CD4-positive, alpha-beta memory T cell (primary cell): ENCODE measurements at regions not wholly inside any gene's neighbourhood (a gene's known extent, or its start where the extent isn't known, plus 50 kb on each side); places are given as distances from the start of the nearest gene placed in this dataset.

Source experiments
- CTCF ChIA-PET: fragments of 350-600 bp; sonication (Branson Sonifier 250); formaldehyde crosslinking; loops from one replicate; lab custom pipeline; 2021; ENCODE audit warnings: inconsistent platforms; ENCODE audit not compliant: partially characterized antibody; lab: Charles Lee
- POLR2A ChIA-PET: fragments of 350-600 bp; sonication (Branson Sonifier 250); formaldehyde crosslinking; loops from one replicate; lab custom pipeline; 2021; ENCODE audit not compliant: partially characterized antibody; lab: Charles Lee
- DNase-seq, 5 donors: peaks; one replicate each; pipeline versions ENCODE4 v3.0.0 to v3.0.0-alpha.2; 2020 to 2022; ENCODE audit warnings: mixed read lengths in 1 of 5
- H3K27ac ChIP-seq: one replicate; pipeline ENCODE4 v1.7.0; 2013; ENCODE audit warnings: low read depth, low read length
- H3K27me3 ChIP-seq: 2 replicates; pipeline ENCODE4 v1.7.0; 2013; ENCODE audit warnings: mild to moderate bottlenecking, low read length, moderate library complexity; ENCODE audit not compliant: insufficient read depth
- H3K36me3 ChIP-seq: 2 replicates; pipeline ENCODE4 v1.7.0; 2013; ENCODE audit warnings: mild to moderate bottlenecking, low read length, moderate library complexity; ENCODE audit not compliant: insufficient read depth
- H3K4me1 ChIP-seq: 2 replicates; pipeline ENCODE4 v1.7.0; 2013; ENCODE audit warnings: mild to moderate bottlenecking, low read length, moderate library complexity; ENCODE audit not compliant: insufficient read depth
- H3K4me3 ChIP-seq, 2 donors: one replicate each; pipeline ENCODE4 v1.7.0; 2013; ENCODE audit warnings: low read length in 2 of 2, mild to moderate bottlenecking in 1 of 2
- H3K9me3 ChIP-seq, 2 donors: one replicate each; pipeline ENCODE4 v1.7.0; 2013; ENCODE audit warnings: low read length in 2 of 2, control low read depth in 1 of 2; ENCODE audit not compliant: control insufficient read depth in 1 of 2
- H3K27ac Mint-ChIP-seq, 7 donors: one replicate each; pipeline ENCODE4 v1.8.0; 2020 to 2021; ENCODE audit warnings: mixed read lengths in 7 of 7, mild to moderate bottlenecking in 6 of 7, inconsistent platforms in 3 of 7, moderate library complexity in 3 of 7
- H3K27me3 Mint-ChIP-seq, 2 donors: one replicate each; pipeline ENCODE4 v1.8.0; 2020 to 2021; ENCODE audit warnings: mixed read lengths in 2 of 2
- H3K36me3 Mint-ChIP-seq, 2 donors: one replicate each; pipeline ENCODE4 v1.8.0; 2020 to 2021; ENCODE audit warnings: mixed read lengths in 2 of 2, inconsistent platforms in 1 of 2, mild to moderate bottlenecking in 1 of 2
- H3K4me1 Mint-ChIP-seq, 4 donors: one replicate each; pipeline ENCODE4 v1.8.0; 2020 to 2021; ENCODE audit warnings: mixed read lengths in 4 of 4, mild to moderate bottlenecking in 1 of 4
- H3K4me3 Mint-ChIP-seq, 8 donors: one replicate each; pipeline ENCODE4 v1.8.0; 2020 to 2021; ENCODE audit warnings: mixed read lengths in 8 of 8, mild to moderate bottlenecking in 7 of 8, moderate library complexity in 6 of 8, inconsistent platforms in 3 of 8
- H3K9me3 Mint-ChIP-seq, 8 donors: one replicate each; pipeline ENCODE4 v1.8.0; 2020 to 2021; ENCODE audit warnings: mixed read lengths in 8 of 8, mild to moderate bottlenecking in 5 of 8, inconsistent platforms in 3 of 8, moderate library complexity in 1 of 8
- intact Hi-C: fragments of 100-400 bp; cut with micrococcal nuclease; formaldehyde crosslinking; loops from one replicate; pipeline ENCODE4 v1.15.1; 2023

DNA sequence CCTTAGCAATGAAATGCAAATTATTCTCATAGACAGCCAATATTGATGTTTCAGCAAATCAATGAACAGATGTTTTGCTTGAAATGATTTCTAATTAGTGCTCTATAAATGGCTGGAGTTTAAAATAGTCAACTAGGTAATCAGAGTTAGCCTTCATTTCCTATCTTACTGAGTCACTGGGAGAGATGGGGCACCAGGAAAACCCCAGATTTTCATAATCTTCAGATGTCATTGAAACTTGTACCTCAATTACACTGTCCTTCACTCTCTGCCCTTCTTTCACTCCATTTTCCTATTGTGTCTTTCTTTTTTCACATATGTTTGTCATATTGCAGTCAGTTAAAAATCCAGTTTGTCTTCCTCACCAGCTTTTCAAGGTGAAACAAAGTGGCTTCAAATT, 92.7 kb downstream of the C12orf75 start:
- H3K27me3 Mint-ChIP-seq = peaks cover 2 to 3% of the 10 kb centered on the region in 2 donors
- CTCF ChIA-PET = interaction anchor here (0.9 kb wide), 1 partner anchor 713 kb away, joined by 4 read pairs; no protein-coding TSS in a partner anchor
- intact Hi-C loops = no loop called here

DNA sequence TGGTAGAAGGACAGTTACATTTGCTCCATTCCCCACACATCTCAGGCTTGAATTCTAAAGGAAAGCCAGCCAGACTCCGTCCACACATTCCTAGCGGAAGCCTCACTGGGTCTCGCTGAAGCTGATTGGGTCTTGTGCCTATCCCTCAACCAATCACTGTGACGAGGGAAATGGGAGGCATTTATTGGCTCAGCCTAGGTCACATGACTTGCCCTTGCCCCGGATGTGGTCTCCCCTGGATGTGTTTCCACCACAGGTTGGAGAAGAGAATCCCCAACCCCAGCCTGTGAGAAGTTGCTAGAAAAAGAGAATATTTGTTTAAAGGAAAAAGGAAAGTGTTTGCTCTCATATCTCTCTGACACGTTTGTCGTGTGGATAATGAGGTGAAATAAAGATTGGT, 93.4 kb downstream of the C12orf75 start:
- Histone ChIP-seq H3K9me3 (no peaks in the 10 kb centered on the region), H3K27me3 (no peaks in the 10 kb centered on the region), H3K4me1 (no peaks in the 10 kb centered on the region), H3K4me3 (no peak overlapping the region), H3K36me3 (no peaks in the 10 kb centered on the region), H3K27ac (no peak overlapping the region)
- DNase-seq = no peak
- no peak overlapping the region for H3K4me3 Mint-ChIP-seq
- ChIA-PET CTCF (interaction anchor here (0.9 kb wide), 1 partner anchor 712 kb away, joined by 4 read pairs; no protein-coding TSS in a partner anchor), POLR2A (no interaction called here)
- intact Hi-C loops = no loop called here
- peaks cover 4 to 5% of the 10 kb centered on the region in 2 donors for H3K27me3 Mint-ChIP-seq
- H3K36me3 Mint-ChIP-seq = no peaks in the 10 kb centered on the region
- no peak overlapping the region for H3K27ac Mint-ChIP-seq
- H3K4me1 Mint-ChIP-seq = peaks cover 0 to 1% (median under 1%) of the 10 kb centered on the region in 4 donors
- no peaks in the 10 kb centered on the region for H3K9me3 Mint-ChIP-seq

More for the DNA sequence above, 92.7 kb downstream of the C12orf75 start:
- Histone ChIP-seq H3K27me3 (no peaks in the 10 kb centered on the region), H3K4me1 (no peaks in the 10 kb centered on the region), H3K27ac (no peak overlapping the region), H3K4me3 (no peak overlapping the region), H3K9me3 (no peaks in the 10 kb centered on the region), H3K36me3 (no peaks in the 10 kb centered on the region)
- Mint-ChIP-seq H3K36me3 (no peaks in the 10 kb centered on the region), H3K27ac (peak overlapping the region in 1 of 7 donors; percentile 64), H3K4me1 (peaks cover 0 to 1% (median under 1%) of the 10 kb centered on the region in 4 donors), H3K9me3 (no peaks in the 10 kb centered on the region), H3K4me3 (no peak overlapping the region)
- no peak for DNase-seq
- POLR2A ChIA-PET = no interaction called here

DNA sequence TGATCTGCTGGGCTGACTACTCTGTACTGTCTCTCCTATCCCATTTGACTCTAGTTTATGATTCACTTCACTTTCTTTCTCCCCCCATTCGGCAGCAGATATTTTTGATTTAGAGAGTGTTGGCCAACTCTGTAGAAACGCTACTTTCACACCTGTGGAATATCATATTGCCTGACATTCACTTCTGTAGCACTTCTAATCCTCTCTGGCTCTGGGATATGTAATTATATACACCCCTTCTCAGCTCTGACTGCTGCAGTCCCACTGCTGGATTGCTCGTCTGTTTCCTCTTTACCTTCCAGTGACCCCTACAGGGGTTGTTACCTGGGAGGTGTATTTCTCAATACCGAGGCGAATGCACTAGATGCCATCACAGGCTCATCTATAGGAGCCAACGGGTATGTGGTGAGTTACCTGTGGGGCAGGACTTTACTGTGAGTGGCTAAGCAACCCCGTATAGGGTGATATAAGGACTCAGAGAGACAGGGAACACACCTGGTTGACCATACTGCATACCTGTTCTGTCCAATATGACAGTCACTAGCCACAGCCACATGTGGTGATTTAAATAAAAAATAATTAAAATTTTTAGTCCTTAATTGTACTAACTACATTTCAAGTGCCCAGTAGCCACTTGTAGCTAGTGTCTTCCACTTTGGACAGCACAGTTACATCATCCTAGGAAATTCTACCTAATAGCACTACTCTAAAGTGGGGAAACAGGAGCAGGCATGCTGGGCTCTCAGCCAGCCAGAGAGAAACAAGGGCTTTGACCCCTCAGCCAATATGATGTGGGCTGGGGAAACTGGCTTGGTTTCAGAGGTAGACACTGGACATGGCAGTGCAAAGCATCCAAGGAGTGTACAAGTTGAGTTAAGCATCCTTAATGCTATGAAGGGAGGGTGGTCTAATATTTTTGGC, 95.0 kb downstream of the C12orf75 start:
- ChIA-PET POLR2A (no interaction called here), CTCF (no interaction called here)
- H3K4me3 ChIP-seq = no peak overlapping the region
- H3K36me3 Mint-ChIP-seq = no peaks in the 10 kb centered on the region
- no peak overlapping the region for H3K27ac Mint-ChIP-seq
- H3K9me3 Mint-ChIP-seq = no peaks in the 10 kb centered on the region
- H3K27me3 ChIP-seq = no peaks in the 10 kb centered on the region
- no peaks in the 10 kb centered on the region for H3K36me3 ChIP-seq
- H3K27ac ChIP-seq = no peak overlapping the region
- no peaks in the 10 kb centered on the region for H3K9me3 ChIP-seq
- H3K27me3 Mint-ChIP-seq = peaks cover 6 to 8% of the 10 kb centered on the region in 2 donors
- no peak for DNase-seq
- no peaks in the 10 kb centered on the region for H3K4me1 ChIP-seq
- intact Hi-C loops = no loop called here
- H3K4me3 Mint-ChIP-seq = peak overlapping the region in 1 of 8 donors; percentile 1
- peaks cover 0 to 1% (median under 1%) of the 10 kb centered on the region in 4 donors for H3K4me1 Mint-ChIP-seq

DNA sequence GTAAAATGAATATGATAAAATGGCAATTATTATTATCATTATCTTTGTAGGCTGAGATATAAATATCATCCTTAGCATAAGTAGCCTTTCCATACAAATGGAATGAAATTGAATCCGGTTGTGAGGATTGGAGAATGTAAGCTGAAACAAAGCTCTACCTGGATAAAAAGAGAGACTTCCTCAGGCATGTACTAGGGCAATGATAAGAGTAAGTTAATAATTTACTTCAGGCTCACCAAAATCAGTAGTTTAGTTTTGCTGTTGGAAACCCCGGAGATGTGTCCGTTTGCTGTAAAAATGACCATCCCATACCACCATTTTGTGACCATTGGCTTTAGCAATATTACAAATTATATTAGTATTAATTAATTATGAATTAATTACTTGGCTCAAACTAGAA, 96.3 kb downstream of the C12orf75 start:
- Histone ChIP-seq H3K27me3 (no peaks in the 10 kb centered on the region), H3K27ac (no peak overlapping the region), H3K36me3 (no peaks in the 10 kb centered on the region), H3K4me3 (no peak overlapping the region), H3K9me3 (no peaks in the 10 kb centered on the region), H3K4me1 (no peaks in the 10 kb centered on the region)
- DNase-seq = no peak
- no peaks in the 10 kb centered on the region for H3K36me3 Mint-ChIP-seq
- intact Hi-C loops = no loop called here
- H3K9me3 Mint-ChIP-seq = no peaks in the 10 kb centered on the region
- ChIA-PET POLR2A (no interaction called here), CTCF (no interaction called here)
- no peak overlapping the region for H3K4me3 Mint-ChIP-seq
- peaks cover 6 to 10% of the 10 kb centered on the region in 2 donors for H3K27me3 Mint-ChIP-seq
- no peak overlapping the region for H3K27ac Mint-ChIP-seq
- no peaks in the 10 kb centered on the region for H3K4me1 Mint-ChIP-seq

DNA sequence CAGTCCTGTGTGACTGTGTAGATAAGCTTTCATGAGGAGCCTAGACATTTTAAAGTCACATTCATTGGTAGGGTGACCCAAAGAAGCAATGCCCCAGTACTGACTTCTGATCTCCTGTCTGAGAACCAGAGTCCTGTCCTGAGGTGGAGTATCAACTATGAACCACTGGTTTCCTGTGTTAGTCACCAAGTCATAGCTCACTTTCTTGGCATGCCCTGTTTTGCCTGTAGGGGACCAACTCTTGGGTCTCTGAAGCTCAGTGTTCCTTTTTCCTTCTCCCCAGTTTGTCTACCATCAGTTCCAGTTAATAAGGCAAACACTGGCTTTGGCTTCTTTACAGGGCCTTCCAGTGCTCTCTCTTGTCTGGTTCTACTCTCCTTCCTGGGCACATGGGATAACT, 97.4 kb downstream of the C12orf75 start:
- CTCF ChIA-PET = no interaction called here
- DNase-seq = no peak
- Histone ChIP-seq H3K9me3 (no peaks in the 10 kb centered on the region), H3K4me1 (no peaks in the 10 kb centered on the region), H3K27me3 (no peaks in the 10 kb centered on the region), H3K36me3 (no peaks in the 10 kb centered on the region), H3K4me3 (no peak overlapping the region), H3K27ac (no peak overlapping the region)
- no peaks in the 10 kb centered on the region for H3K36me3 Mint-ChIP-seq
- H3K4me3 Mint-ChIP-seq = no peak overlapping the region
- intact Hi-C loops = no loop called here
- POLR2A ChIA-PET = no interaction called here
- peaks cover 6 to 10% of the 10 kb centered on the region in 2 donors for H3K27me3 Mint-ChIP-seq
- no peak overlapping the region for H3K27ac Mint-ChIP-seq
- H3K9me3 Mint-ChIP-seq = no peaks in the 10 kb centered on the region
- H3K4me1 Mint-ChIP-seq = no peaks in the 10 kb centered on the region

DNA sequence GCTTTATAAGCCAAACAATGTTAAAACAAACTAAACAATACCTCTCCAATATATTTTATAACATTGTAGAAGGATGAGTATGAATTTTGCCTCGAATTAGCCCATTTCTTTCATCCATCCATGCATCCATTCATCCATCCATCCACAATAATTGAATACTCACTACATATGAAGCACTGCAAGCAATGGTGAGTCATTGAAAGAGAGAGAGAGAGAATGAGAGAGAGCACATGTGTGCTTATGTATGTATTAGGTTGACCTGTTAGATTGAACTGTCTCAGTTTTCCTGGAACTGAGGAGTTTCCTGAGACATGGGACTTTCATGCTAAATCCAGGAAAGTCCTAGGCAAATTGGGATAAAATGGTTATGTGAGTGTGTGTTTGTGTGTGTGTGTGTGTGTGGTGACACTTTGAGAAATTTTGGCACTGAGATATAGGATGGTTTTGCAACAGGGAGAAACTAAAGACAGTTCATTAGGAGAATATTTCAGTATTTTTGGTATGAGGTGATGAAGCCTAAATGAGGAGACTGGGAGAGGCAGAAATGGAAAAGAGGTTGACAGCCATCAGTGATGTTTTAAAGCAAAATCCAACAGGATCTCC, 98.4 kb downstream of the C12orf75 start:
- ChIA-PET POLR2A (no interaction called here), CTCF (no interaction called here)
- no peaks in the 10 kb centered on the region for H3K9me3 Mint-ChIP-seq
- H3K36me3 ChIP-seq = no peaks in the 10 kb centered on the region
- H3K4me1 Mint-ChIP-seq = no peaks in the 10 kb centered on the region
- no peaks in the 10 kb centered on the region for H3K4me1 ChIP-seq
- intact Hi-C loops = no loop called here
- no peak overlapping the region for H3K4me3 Mint-ChIP-seq
- no peaks in the 10 kb centered on the region for H3K9me3 ChIP-seq
- no peak overlapping the region for H3K27ac Mint-ChIP-seq
- no peak overlapping the region for H3K27ac ChIP-seq
- peaks cover 6 to 13% of the 10 kb centered on the region in 2 donors for H3K27me3 Mint-ChIP-seq
- H3K4me3 ChIP-seq = no peak overlapping the region
- no peak for DNase-seq
- no peaks in the 10 kb centered on the region for H3K36me3 Mint-ChIP-seq
- no peaks in the 10 kb centered on the region for H3K27me3 ChIP-seq

DNA sequence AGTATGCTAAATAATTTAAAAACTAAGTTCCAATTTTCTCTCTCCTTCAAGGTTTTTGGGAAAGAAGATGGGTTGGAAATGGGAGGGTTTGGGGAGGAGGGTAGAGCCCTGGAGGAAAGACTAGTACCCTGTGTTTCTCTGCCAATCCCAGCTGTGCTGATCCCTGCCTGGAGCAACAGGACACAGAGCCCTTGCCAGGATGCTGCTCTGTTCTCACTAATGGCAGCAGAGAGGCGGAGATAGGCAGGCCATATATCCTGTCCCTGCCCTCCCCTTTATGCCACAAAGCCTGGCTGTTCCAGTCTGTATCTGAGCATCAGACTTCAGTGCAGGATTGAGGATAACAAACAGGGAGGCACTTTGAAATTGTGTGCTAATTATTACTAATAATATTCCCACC, 99.0 kb downstream of the C12orf75 start:
- ChIA-PET CTCF (no interaction called here), POLR2A (no interaction called here)
- H3K36me3 ChIP-seq = no peaks in the 10 kb centered on the region
- no peak overlapping the region for H3K27ac Mint-ChIP-seq
- H3K27ac ChIP-seq = no peak overlapping the region
- no peaks in the 10 kb centered on the region for H3K27me3 ChIP-seq
- no peak for DNase-seq
- H3K4me3 Mint-ChIP-seq = no peak overlapping the region
- H3K4me3 ChIP-seq = no peak overlapping the region
- H3K9me3 Mint-ChIP-seq = no peaks in the 10 kb centered on the region
- H3K9me3 ChIP-seq = no peaks in the 10 kb centered on the region
- no peaks in the 10 kb centered on the region for H3K4me1 Mint-ChIP-seq
- H3K27me3 Mint-ChIP-seq = peaks cover 6 to 13% of the 10 kb centered on the region in 2 donors
- H3K4me1 ChIP-seq = no peaks in the 10 kb centered on the region
- intact Hi-C loops = no loop called here
- no peaks in the 10 kb centered on the region for H3K36me3 Mint-ChIP-seq
